IMR-90 (cell line): ENCODE measurements at regions not wholly inside any gene's neighbourhood (a gene's known extent, or its start where the extent isn't known, plus 50 kb on each side); places are given as distances from the start of the nearest gene placed in this dataset.

Source experiments
- CTCF ChIP-seq: conservative IDR thresholded peaks from 2 replicates; pipeline ENCODE4 v1.5.1; 2012; ENCODE audit warnings: mild to moderate bottlenecking, low read depth, low read length, improper control_type of control experiment
- RCOR1 ChIP-seq: IDR thresholded peaks from 2 replicates; pipeline ENCODE4 v1.6.1; 2012; ENCODE audit warnings: mild to moderate bottlenecking, low read length, improper control_type of control experiment; ENCODE audit not compliant: insufficient replicate concordance
- SMC3 ChIP-seq: fragments of 150-350 bp; IDR thresholded peaks from 2 replicates; pipeline ENCODE4 v1.6.1; 2016; ENCODE audit warnings: low read depth, mild to moderate bottlenecking, antibody characterized with exemption, low read length, moderate library complexity

GRCh38 chr18:67783196-67783946 lies 266.9 kb upstream of the DSEL start:
- TF ChIP-seq SMC3 (no peak), RCOR1 (no peak), CTCF (no peak)
